HEK293 (cell line): ENCODE measurements at regions not wholly inside any gene's neighbourhood (a gene's known extent, or its start where the extent isn't known, plus 50 kb on each side); places are given as distances from the start of the nearest gene placed in this dataset.

Experiments used
- CTCF ChIP-seq: fragments of 450-650 bp; formaldehyde crosslinking; IDR thresholded peaks from 2 replicates; pipeline ENCODE4 v1.5.1; 2016; ENCODE audit warnings: missing biosample characterization, missing genetic modification characterization
- GLI4 ChIP-seq: fragments of 450-650 bp; formaldehyde crosslinking; IDR thresholded peaks from 2 replicates; pipeline ENCODE4 v1.5.1; 2016; ENCODE audit warnings: missing biosample characterization, missing genetic modification characterization
- KLF9 ChIP-seq: fragments of 450-650 bp; formaldehyde crosslinking; IDR thresholded peaks from 2 replicates; pipeline ENCODE4 v1.5.1; 2016; ENCODE audit warnings: missing biosample characterization, missing genetic modification characterization, low read depth
- ZBTB8A ChIP-seq: fragments of 450-650 bp; formaldehyde crosslinking; IDR thresholded peaks from 2 replicates; pipeline ENCODE4 v1.5.1; 2016; ENCODE audit warnings: missing biosample characterization, missing genetic modification characterization
- ZNF138 ChIP-seq: fragments of 450-650 bp; formaldehyde crosslinking; IDR thresholded peaks from 2 replicates; pipeline ENCODE4 v1.5.1; 2016; ENCODE audit warnings: missing biosample characterization, missing genetic modification characterization, borderline replicate concordance
- ZNF157 ChIP-seq: fragments of 450-650 bp; formaldehyde crosslinking; IDR thresholded peaks from 2 replicates; pipeline ENCODE4 v1.5.1; 2016; ENCODE audit warnings: missing biosample characterization, missing genetic modification characterization
- ZNF18 ChIP-seq: fragments of 450-650 bp; formaldehyde crosslinking; IDR thresholded peaks from 2 replicates; pipeline ENCODE4 v1.5.1; 2016; ENCODE audit warnings: missing biosample characterization, missing genetic modification characterization
- ZNF449 ChIP-seq: fragments of 450-650 bp; formaldehyde crosslinking; IDR thresholded peaks from 2 replicates; pipeline ENCODE4 v1.5.1; 2017; ENCODE audit warnings: missing biosample characterization, mild to moderate bottlenecking, missing genetic modification characterization, moderate library complexity

- TF ChIP-seq ZBTB8A (tag by site-specific recombination) (no peak), ZNF449 (tag by site-specific recombination) (no peak), GLI4 (tag by site-specific recombination) (no peak), ZNF18 (no peak), ZNF157 (tag by site-specific recombination) (no peak), KLF9 (no peak), CTCF (tag by site-specific recombination) (no peak), ZNF138 (tag by site-specific recombination) (no peak)
These were observed 217.0 kb upstream of the CCN2 start for GRCh38 chr6:132167929-132168892.
